ENCODE measurements at regions not wholly inside any gene's neighbourhood (a gene's known extent, or its start where the extent isn't known, plus 50 kb on each side); places are given as distances from the start of the nearest gene placed in this dataset.

GRCh38 chr6:51013376-51013775 is 194.7 kb downstream of the TFAP2B start:
- TF ChIP-seq ZNF384 (IDR thresholded peaks at IDR 0.05) = no peak
- TF ChIP-seq LEF1 (IDR thresholded peaks at IDR 0.05; ENCODE audit: borderline replicate concordance) = no peak
- no peak for TF ChIP-seq HDGF (IDR thresholded peaks at IDR 0.05; ENCODE audit: borderline replicate concordance)
- TF ChIP-seq BHLHE40 (IDR thresholded peaks at IDR 0.05; ENCODE audit: borderline replicate concordance) = no peak
- TF ChIP-seq NFRKB (IDR thresholded peaks at IDR 0.05) = no peak
- no peak for TF ChIP-seq FOXM1 (IDR thresholded peaks at IDR 0.05; ENCODE audit: borderline replicate concordance)
- TF ChIP-seq PKNOX1 (IDR thresholded peaks at IDR 0.05) = no peak
- TF ChIP-seq TARDBP (IDR thresholded peaks at IDR 0.05) = no peak
- TF ChIP-seq ARNT (IDR thresholded peaks at IDR 0.05) = no peak
- no peak for TF ChIP-seq FOXK2 (IDR thresholded peaks at IDR 0.05)
- no peak for TF ChIP-seq SUZ12 (IDR thresholded peaks at IDR 0.05)
- TF ChIP-seq ELF4 (IDR thresholded peaks at IDR 0.05) = no peak
